HUES6 (cell line): ENCODE measurements at regions not wholly inside any gene's neighbourhood (a gene's known extent, or its start where the extent isn't known, plus 50 kb on each side); places are given as distances from the start of the nearest gene placed in this dataset.

Experiments used
- H3K27ac ChIP-seq: 2 replicates; pipeline ENCODE4 v1.7.0; 2013; ENCODE audit warnings: low read depth, mild to moderate bottlenecking, low read length, inconsistent platforms
- H3K27me3 ChIP-seq: 2 replicates; pipeline ENCODE4 v1.6.1; 2013; ENCODE audit warnings: low read length; ENCODE audit not compliant: control insufficient read depth, insufficient read depth
- H3K36me3 ChIP-seq: 2 replicates; pipeline ENCODE4 v1.6.1; 2013; ENCODE audit warnings: low read length; ENCODE audit not compliant: control insufficient read depth, insufficient read depth
- H3K4me1 ChIP-seq: 2 replicates; pipeline ENCODE4 v1.6.1; 2013; ENCODE audit warnings: low read length; ENCODE audit not compliant: control insufficient read depth, insufficient read depth
- H3K4me3 ChIP-seq: 2 replicates; pipeline ENCODE4 v1.5.1; 2013; ENCODE audit warnings: low read depth, low read length
- H3K9ac ChIP-seq: one replicate; pipeline ENCODE4 v1.6.1; 2013; ENCODE audit warnings: mild to moderate bottlenecking, low read length
- H3K9me3 ChIP-seq: 2 replicates; pipeline ENCODE4 v1.6.1; 2013; ENCODE audit warnings: low read depth, low read length; ENCODE audit not compliant: control insufficient read depth, insufficient read depth

DNA sequence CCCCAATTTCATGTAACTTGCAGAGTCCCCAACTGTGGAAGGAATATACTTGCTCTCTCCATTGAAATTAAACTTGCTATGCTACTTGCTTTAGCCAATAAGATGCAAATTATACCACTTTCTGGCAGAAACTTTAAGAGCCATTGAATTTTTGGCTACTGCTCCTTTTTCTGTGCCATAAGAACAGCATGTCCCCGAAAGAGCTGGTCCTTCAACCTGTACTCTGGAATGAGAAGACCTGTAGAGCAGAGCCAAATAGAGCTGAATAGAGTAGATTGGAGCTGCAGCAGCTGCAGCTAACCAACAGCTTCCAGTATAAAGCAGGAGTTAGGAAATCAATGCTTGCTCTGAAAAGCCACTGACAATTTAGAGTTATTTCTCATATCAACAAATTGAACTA, 472.3 kb upstream of the B3GALT2 start:
- H3K9ac ChIP-seq, result no peak overlapping the region
- no peaks in the 10 kb centered on the region for H3K4me1 ChIP-seq
- H3K27ac ChIP-seq, result no peak overlapping the region
- H3K27me3 ChIP-seq, result no peaks in the 10 kb centered on the region
- no peaks in the 10 kb centered on the region for H3K9me3 ChIP-seq
- no peak overlapping the region for H3K4me3 ChIP-seq
- no peaks in the 10 kb centered on the region for H3K36me3 ChIP-seq

- Histone ChIP-seq H3K27ac (no peak overlapping the region), H3K36me3 (no peaks in the 10 kb centered on the region), H3K4me3 (no peak overlapping the region), H3K27me3 (no peaks in the 10 kb centered on the region), H3K4me1 (no peaks in the 10 kb centered on the region), H3K9me3 (no peaks in the 10 kb centered on the region), H3K9ac (no peak overlapping the region)
Observed at GRCh38 chr1:193658081-193658480, 471.7 kb upstream of the B3GALT2 start.

DNA sequence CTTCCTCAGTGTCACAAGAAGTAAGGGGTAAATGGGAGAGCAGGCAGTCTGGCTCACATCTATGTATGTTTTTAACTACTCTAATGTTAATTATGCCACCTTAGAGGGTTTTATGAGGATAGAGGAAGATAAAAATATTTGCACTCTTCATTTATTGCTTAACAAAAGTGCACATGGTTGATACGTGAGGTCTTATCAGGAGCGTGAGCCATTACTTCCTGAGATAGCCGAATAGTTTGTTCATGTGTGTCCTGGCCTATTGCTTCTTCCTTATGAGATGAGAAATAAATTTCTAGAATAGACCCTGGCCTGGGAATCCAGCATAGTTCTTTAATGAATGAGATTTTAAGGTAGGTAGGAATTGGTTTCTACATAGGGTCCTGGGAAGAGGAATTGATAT, 471.1 kb upstream of the B3GALT2 start:
- no peaks in the 10 kb centered on the region for H3K4me1 ChIP-seq
- no peaks in the 10 kb centered on the region for H3K9me3 ChIP-seq
- no peak overlapping the region for H3K4me3 ChIP-seq
- H3K27me3 ChIP-seq, result no peaks in the 10 kb centered on the region
- H3K36me3 ChIP-seq, result no peaks in the 10 kb centered on the region
- no peak overlapping the region for H3K27ac ChIP-seq
- H3K9ac ChIP-seq, result no peak overlapping the region

GRCh38 chr1:193656841-193657240, 470.4 kb upstream of the B3GALT2 start:
- Histone ChIP-seq H3K9me3 (no peaks in the 10 kb centered on the region), H3K27me3 (no peaks in the 10 kb centered on the region), H3K4me1 (no peaks in the 10 kb centered on the region), H3K9ac (no peak overlapping the region), H3K36me3 (no peaks in the 10 kb centered on the region), H3K27ac (no peak overlapping the region), H3K4me3 (no peak overlapping the region)

- H3K27me3 ChIP-seq, result no peaks in the 10 kb centered on the region
- H3K4me3 ChIP-seq, result no peak overlapping the region
- no peaks in the 10 kb centered on the region for H3K9me3 ChIP-seq
- no peak overlapping the region for H3K27ac ChIP-seq
- no peaks in the 10 kb centered on the region for H3K36me3 ChIP-seq
- H3K9ac ChIP-seq, result no peak overlapping the region
- H3K4me1 ChIP-seq, result no peaks in the 10 kb centered on the region
Observed at GRCh38 chr1:193654951-193655735, 468.7 kb upstream of the B3GALT2 start.

- Histone ChIP-seq H3K9ac (no peak overlapping the region), H3K4me1 (no peaks in the 10 kb centered on the region), H3K9me3 (no peaks in the 10 kb centered on the region), H3K27me3 (no peaks in the 10 kb centered on the region), H3K4me3 (no peak overlapping the region), H3K36me3 (no peaks in the 10 kb centered on the region), H3K27ac (no peak overlapping the region)
Observed at GRCh38 chr1:193649587-193649986, 463.2 kb upstream of the B3GALT2 start.

GRCh38 chr1:193634876-193635275, 448.5 kb upstream of the B3GALT2 start:
- H3K36me3 ChIP-seq, result no peaks in the 10 kb centered on the region
- no peaks in the 10 kb centered on the region for H3K9me3 ChIP-seq
- no peak overlapping the region for H3K27ac ChIP-seq
- H3K27me3 ChIP-seq, result no peaks in the 10 kb centered on the region
- H3K4me1 ChIP-seq, result no peaks in the 10 kb centered on the region
- no peak overlapping the region for H3K9ac ChIP-seq
- no peak overlapping the region for H3K4me3 ChIP-seq

- Histone ChIP-seq H3K9ac (no peak overlapping the region), H3K4me1 (no peaks in the 10 kb centered on the region), H3K9me3 (no peaks in the 10 kb centered on the region), H3K36me3 (no peaks in the 10 kb centered on the region), H3K4me3 (no peak overlapping the region), H3K27ac (no peak overlapping the region), H3K27me3 (no peaks in the 10 kb centered on the region)
Observed at GRCh38 chr1:193634470-193634869, 448.1 kb upstream of the B3GALT2 start.

GRCh38 chr1:193633991-193634390, 447.6 kb upstream of the B3GALT2 start:
- Histone ChIP-seq H3K36me3 (no peaks in the 10 kb centered on the region), H3K27me3 (no peaks in the 10 kb centered on the region), H3K4me3 (no peak overlapping the region), H3K9ac (no peak overlapping the region), H3K27ac (no peak overlapping the region), H3K9me3 (no peaks in the 10 kb centered on the region), H3K4me1 (no peaks in the 10 kb centered on the region)

- Histone ChIP-seq H3K4me3 (no peak overlapping the region), H3K27me3 (no peaks in the 10 kb centered on the region), H3K4me1 (no peaks in the 10 kb centered on the region), H3K9me3 (no peaks in the 10 kb centered on the region), H3K9ac (no peak overlapping the region), H3K27ac (no peak overlapping the region), H3K36me3 (no peaks in the 10 kb centered on the region)
Observed at GRCh38 chr1:193633093-193633492, 446.7 kb upstream of the B3GALT2 start.

DNA sequence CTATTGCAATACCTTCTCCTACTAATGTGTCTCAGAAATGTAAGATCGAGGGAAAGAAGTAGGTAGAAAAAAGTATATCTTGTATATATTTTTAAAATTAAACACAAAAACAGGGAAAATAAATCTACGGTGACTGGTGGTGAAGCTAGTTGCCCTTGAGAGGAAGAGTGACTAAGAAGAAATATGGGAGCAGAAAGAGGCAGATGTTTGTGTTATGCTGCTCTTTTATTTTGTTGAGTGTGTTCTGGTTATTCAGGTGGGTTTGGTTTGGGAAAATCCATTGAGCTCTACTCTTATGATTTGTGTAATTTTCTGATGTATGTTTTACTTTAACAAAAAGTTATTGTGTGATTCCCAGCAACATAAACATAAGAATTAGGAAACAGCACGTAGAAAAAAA, 444.9 kb upstream of the B3GALT2 start:
- Histone ChIP-seq H3K27me3 (no peaks in the 10 kb centered on the region), H3K9me3 (no peaks in the 10 kb centered on the region), H3K4me1 (no peaks in the 10 kb centered on the region), H3K27ac (no peak overlapping the region), H3K9ac (no peak overlapping the region), H3K4me3 (no peak overlapping the region), H3K36me3 (no peaks in the 10 kb centered on the region)
